HEK293T (cell line): ENCODE measurements at regions not wholly inside any gene's neighbourhood (a gene's known extent, or its start where the extent isn't known, plus 50 kb on each side); places are given as distances from the start of the nearest gene placed in this dataset.

Experiments
- BHLHE40 ChIP-seq: fragments of 450-650 bp; IDR thresholded peaks from 2 replicates; pipeline ENCODE4 v1.6.1; 2016; ENCODE audit warnings: mild to moderate bottlenecking, moderate library complexity, borderline replicate concordance
- CTBP1 ChIP-seq: fragments of 450-650 bp; IDR thresholded peaks from 2 replicates; pipeline ENCODE4 v1.6.1; 2016; ENCODE audit warnings: borderline replicate concordance
- ELF4 ChIP-seq: fragments of 450-650 bp; IDR thresholded peaks from 2 replicates; pipeline ENCODE4 v1.6.1; 2017; ENCODE audit warnings: antibody characterized with exemption
- FOXA1 ChIP-seq: fragments of 450-650 bp; IDR thresholded peaks from 2 replicates; pipeline ENCODE4 v1.6.1; 2016; ENCODE audit warnings: mild to moderate bottlenecking
- FOXK2 ChIP-seq: fragments of 450-650 bp; IDR thresholded peaks from 2 replicates; pipeline ENCODE4 v1.6.1; 2016; ENCODE audit warnings: mild to moderate bottlenecking
- HDGF ChIP-seq: fragments of 450-650 bp; IDR thresholded peaks from 2 replicates; pipeline ENCODE4 v1.6.1; 2017; ENCODE audit warnings: antibody characterized with exemption, borderline replicate concordance
- L3MBTL2 ChIP-seq: fragments of 450-650 bp; conservative IDR thresholded peaks from 2 replicates; pipeline ENCODE4 v1.6.1; 2016; ENCODE audit warnings: mild to moderate bottlenecking
- LEF1 ChIP-seq: fragments of 450-650 bp; IDR thresholded peaks from 2 replicates; pipeline ENCODE4 v1.6.1; 2017; ENCODE audit warnings: mild to moderate bottlenecking, borderline replicate concordance
- PKNOX1 ChIP-seq: fragments of 450-650 bp; IDR thresholded peaks from 2 replicates; pipeline ENCODE4 v1.6.1; 2016
- SP1 ChIP-seq: fragments of 450-650 bp; IDR thresholded peaks from 2 replicates; pipeline ENCODE4 v1.6.1; 2017
- SUZ12 ChIP-seq: fragments of 450-650 bp; IDR thresholded peaks from 2 replicates; pipeline ENCODE4 v1.6.1; 2016; ENCODE audit warnings: mild to moderate bottlenecking
- TARDBP ChIP-seq: fragments of 450-650 bp; IDR thresholded peaks from 2 replicates; pipeline ENCODE4 v1.6.1; 2016
- ZNF384 ChIP-seq: fragments of 450-650 bp; IDR thresholded peaks from 2 replicates; pipeline ENCODE4 v1.6.1; 2016

- TF ChIP-seq ELF4 = no peak
- TF ChIP-seq L3MBTL2 = no peak
- TF ChIP-seq SP1 = no peak
- TF ChIP-seq FOXK2 = no peak
- TF ChIP-seq HDGF = no peak
- TF ChIP-seq ZNF384 = no peak
- TF ChIP-seq TARDBP = no peak
- no peak for TF ChIP-seq PKNOX1
- no peak for TF ChIP-seq FOXA1
- no peak for TF ChIP-seq CTBP1
- no peak for TF ChIP-seq LEF1
- TF ChIP-seq SUZ12 = no peak
- no peak for TF ChIP-seq BHLHE40
Observed at GRCh38 chr11:15589070-15589626, 474.4 kb downstream of the INSC start.
